GM21515 (cell line): ENCODE measurements at regions not wholly inside any gene's neighbourhood (a gene's known extent, or its start where the extent isn't known, plus 50 kb on each side); places are given as distances from the start of the nearest gene placed in this dataset.
"Not testable (repeated sequence)": the region's sequence is repeated elsewhere in the genome, so short reads cannot be mapped to it uniquely, and the experiment has no call there.

Experiments used
- ATAC-seq: cut with Tn5 transposase; IDR thresholded peaks from one replicate; pipeline ENCODE4 v1.9.1; 2021; ENCODE audit not compliant: unreplicated experiment

DNA sequence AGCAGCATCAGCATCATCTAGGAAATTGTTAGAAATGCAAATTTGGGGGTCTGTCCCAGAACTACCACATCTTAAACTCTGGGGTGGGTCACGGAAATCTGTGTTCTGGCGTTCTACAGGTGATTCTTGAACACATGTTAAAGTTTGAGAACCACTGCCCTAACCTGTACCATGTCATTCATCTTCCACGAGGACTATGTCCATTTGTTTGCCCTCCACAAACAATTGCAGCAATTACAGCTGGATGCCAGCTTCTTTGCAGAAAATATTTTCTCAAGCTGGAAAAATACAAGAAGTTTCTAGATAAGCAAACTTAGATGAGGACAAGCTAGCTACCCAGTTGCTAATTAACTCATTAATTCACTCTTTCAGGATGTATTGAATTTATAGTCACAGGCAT lies 54.1 kb downstream of the MAFB start:
- ATAC-seq: no peak

GRCh38 chr20:40633123-40633850 lies 55.7 kb downstream of the MAFB start:
- no peak for ATAC-seq

DNA sequence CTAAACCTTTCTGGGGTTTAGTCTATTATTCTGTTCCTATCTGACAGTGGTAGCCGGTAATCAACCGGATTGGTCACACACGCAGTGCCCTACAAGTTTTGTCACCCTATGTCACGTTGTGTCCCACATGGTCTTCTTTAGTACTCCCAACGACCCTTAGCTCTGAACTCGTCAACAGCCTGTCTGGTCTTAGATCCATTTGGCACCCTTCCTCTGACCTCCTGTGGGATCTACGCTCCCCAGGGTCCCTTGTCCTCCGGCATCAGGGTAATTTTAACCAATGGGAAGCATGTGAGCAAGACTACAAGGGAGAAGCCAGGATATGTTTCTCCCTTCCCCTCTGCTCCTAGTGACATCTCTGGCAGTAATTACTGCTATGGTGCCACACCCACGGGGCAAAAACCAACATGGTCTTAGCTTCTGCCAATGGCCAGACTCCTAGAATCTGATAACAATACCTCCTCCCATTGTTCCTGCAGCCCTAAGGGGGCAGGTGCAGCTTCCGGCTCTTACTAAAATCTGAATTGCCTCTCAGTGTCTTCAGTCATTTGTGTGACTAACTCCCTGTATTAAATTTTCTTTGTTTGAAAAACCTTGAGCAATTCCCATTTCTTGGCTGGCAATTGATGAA lies 56.6 kb downstream of the MAFB start:
- no peak for ATAC-seq

- no peak for ATAC-seq
These were observed 57.9 kb downstream of the MAFB start for GRCh38 chr20:40631119-40631631.

GRCh38 chr20:40630713-40631112 lies 58.3 kb downstream of the MAFB start:
- ATAC-seq: no peak

DNA sequence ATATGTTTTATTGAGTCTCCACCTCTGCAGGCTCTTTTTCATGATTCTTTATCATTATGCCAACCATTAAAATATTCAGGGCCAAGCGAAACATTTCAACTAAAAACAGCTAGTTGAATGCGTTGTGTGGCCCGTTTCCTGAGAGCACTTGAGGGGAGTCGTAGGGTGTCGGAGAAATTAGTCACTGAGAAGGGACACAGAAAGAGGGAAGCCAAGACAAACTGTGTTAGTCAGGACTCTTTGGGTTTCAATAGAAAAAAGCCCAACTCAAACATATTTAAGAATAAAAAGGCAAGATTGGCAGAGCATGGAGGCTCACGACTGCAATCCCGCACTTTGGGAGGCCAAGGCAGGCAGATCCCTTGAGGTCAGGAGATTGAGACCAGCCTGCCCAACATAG lies 58.9 kb downstream of the MAFB start:
- no peak for ATAC-seq

GRCh38 chr20:40628877-40629276 lies 60.2 kb downstream of the MAFB start:
- ATAC-seq: no peak

DNA sequence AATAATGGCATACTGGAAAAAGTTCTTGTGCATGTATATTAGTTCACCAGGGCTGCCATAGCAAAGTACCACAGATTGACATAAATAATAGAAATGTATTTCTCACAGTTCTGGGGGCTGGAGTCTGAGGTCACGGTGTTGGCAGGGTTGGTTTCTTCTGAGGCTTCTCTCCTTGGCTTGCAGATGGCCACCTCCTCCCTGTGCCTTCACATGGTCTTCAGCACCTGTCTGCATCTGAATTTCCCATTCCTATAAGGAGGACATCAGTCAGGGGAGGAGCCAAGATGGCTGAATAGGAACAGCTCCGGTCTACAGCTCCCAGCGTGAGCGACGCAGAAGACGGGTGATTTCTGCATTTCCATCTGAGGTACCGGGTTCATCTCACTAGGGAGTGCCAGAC lies 70.0 kb downstream of the MAFB start:
- ATAC-seq: not testable (repeated sequence)

- ATAC-seq: no peak
These were observed 71.4 kb downstream of the MAFB start for GRCh38 chr20:40617594-40617993.

DNA sequence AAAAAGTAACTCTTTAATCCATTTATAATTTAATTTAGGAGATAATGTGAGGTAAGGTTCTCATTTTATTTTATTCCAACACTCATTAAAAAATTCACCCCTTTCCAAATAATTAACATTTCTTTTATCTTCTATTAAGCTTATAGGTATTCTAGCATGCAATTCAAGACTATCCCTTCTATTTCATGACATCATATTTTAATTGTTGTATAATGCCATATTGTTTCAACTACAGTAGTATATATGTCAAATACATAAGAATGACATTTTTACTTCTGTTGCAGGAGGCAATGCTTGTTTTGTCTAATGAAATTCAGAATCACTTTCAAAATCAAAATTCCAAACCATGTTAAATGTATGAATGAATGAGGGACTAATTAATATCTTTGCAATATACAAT lies 76.2 kb downstream of the MAFB start:
- no peak for ATAC-seq

DNA sequence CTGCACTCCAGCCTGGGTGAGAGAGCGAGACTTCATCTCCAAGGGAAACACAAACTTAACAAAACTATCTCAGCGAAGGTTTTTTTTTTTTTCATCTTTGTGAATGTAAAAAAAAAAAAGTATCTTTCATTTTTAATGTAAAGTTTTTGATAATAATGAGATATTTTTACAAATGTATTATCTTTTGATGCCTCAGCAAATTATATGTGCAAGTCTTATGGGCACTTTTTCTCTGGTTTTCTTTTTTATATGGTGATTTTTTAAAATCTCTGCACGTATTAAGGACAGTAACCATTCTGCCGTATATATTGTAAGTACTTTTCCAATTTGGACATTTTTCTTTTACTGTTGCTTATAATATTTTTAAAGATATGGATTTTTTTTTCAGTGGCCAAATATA lies 76.8 kb downstream of the MAFB start:
- no peak for ATAC-seq

- ATAC-seq: no peak
These were observed 78.3 kb downstream of the MAFB start for GRCh38 chr20:40610730-40611129.

- no peak for ATAC-seq
These were observed 81.1 kb downstream of the MAFB start for GRCh38 chr20:40607927-40608326.

GRCh38 chr20:40606660-40607059 lies 82.4 kb downstream of the MAFB start:
- no peak for ATAC-seq

DNA sequence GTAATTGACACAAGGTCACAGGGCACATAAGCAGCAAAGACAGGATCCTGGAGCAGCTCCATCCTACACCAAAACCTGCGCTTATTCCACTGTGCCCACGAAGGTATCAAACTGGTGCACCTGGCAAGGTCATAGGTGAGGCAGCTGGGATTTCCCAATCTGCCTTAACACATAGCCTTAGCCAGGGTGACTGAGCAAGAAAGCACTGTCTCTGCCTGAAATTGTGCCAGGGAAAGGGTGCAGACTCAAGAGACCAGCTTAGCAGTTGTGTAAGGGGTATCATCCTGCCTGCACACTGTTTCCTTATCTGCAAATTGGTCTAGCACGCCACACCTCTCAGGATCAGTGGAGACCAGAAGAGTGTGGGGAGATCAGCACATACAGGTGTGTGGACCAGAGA lies 82.8 kb downstream of the MAFB start:
- ATAC-seq: no peak

DNA sequence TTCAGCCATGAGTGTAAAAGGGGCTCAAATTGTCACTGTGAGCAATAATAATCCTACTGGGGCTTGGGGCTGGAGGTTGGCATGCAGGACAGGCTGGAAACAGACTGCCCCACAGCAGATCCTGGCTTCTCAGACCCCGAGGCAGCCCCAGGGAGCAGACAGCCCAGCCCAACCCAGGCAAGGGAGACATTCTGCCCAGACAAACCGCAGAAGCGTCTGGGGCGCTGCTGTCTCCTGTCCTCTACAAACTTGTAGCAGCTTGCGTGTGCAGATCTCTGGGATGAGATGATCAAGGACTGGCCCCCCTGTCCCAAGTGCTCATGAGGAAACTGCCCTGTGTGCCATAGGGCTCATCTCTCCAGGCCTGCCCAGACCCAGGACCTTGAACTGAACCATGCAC lies 84.6 kb downstream of the MAFB start:
- no peak for ATAC-seq

DNA sequence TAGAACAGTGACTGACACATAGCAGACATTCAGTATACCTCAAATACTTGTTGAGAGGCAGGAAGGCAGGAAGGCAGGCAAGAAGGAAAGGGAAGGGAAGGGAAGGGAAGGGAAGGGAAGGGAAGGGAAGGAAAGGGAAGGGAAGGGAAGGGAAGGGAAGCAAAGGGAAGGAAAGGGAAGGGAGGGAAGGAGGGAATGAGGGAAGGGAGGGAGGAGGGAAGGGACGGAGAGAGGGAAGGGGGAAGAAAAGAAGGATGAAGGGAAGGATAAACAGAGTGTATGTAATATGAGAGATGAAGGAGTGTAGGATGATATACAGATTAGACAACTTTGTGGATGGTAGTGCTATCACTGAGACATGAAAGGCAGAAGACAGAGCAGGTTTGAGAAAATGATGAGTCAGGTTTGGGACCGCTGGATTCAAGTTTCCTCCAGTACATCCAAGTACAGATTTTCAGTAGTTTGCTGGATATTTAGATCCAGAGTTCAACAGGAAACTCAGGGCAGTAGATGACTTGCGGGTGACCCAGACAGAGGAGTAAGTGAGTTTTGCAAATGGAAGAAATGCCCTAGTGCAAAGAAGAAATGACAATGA lies 85.9 kb downstream of the MAFB start:
- ATAC-seq: no peak

- ATAC-seq: no peak
These were observed 86.7 kb downstream of the MAFB start for GRCh38 chr20:40602381-40602780.

- no peak for ATAC-seq
These were observed 88.4 kb downstream of the MAFB start for GRCh38 chr20:40600441-40601219.

GRCh38 chr20:40599987-40600386 lies 89.0 kb downstream of the MAFB start:
- no peak for ATAC-seq

GRCh38 chr20:40592941-40593340 lies 96.1 kb downstream of the MAFB start:
- no peak for ATAC-seq

DNA sequence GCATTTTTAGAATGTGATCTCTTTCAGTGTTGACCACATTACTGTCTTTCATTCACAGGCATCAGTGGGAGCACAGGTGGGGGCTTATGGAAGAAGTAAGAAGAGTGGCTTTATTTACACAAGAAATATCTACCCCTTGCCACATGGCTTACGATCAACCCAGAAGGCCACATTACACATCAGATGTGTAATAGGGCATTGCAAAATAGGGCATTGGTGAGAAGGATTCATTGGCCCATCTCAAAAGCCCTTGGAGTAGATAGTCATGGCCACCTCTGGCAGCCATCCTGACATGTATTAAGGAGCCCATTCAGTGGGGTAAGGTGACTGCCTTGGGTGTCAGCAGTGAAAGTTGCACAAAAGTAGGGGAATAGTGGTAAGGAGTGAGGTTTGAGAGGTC lies 97.5 kb downstream of the MAFB start:
- ATAC-seq: no peak
